CD4-positive, alpha-beta T cell (primary cell): ENCODE measurements at regions not wholly inside any gene's neighbourhood (a gene's known extent, or its start where the extent isn't known, plus 50 kb on each side); places are given as distances from the start of the nearest gene placed in this dataset.

Source experiments
- ATAC-seq: fragments of 200-7000 bp; cut with Tn5 transposase; one replicate; pipeline ENCODE4 v1.10.0; 2022; ENCODE audit warnings: mild to moderate bottlenecking; ENCODE audit not compliant: poor library complexity
- CTCF ChIA-PET: fragments of 350-600 bp; sonication (Branson Sonifier 250); formaldehyde crosslinking; loops from one replicate; lab custom pipeline; 2021; ENCODE audit warnings: antibody characterized with exemption, inconsistent platforms; lab: Charles Lee
- POLR2A ChIA-PET: fragments of 350-600 bp; sonication (Branson Sonifier 250); formaldehyde crosslinking; loops from one replicate; lab custom pipeline; 2021; ENCODE audit warnings: antibody characterized with exemption, inconsistent platforms; lab: Charles Lee
- DNase-seq, 14 experiments: peaks; one replicate each; pipeline ENCODE4 v3.0.0-alpha.2; 2013 to 2020; ENCODE audit warnings: mixed read lengths in 2 of 14
- H3K27ac ChIP-seq, 2 donors: one replicate each; pipeline versions ENCODE4 v1.5.1 to v1.7.0; 2013; ENCODE audit warnings: low read length in 2 of 2, low read depth in 1 of 2, mild to moderate bottlenecking in 1 of 2
- H3K27me3 ChIP-seq, 2 experiments: 1 replicate in 1 of 2; 2 replicates in 1 of 2; pipeline versions ENCODE4 v1.6.1 to v1.7.0; 2013; ENCODE audit warnings: low read length in 2 of 2, control low read depth in 1 of 2, mild to moderate bottlenecking in 1 of 2, moderate library complexity in 1 of 2; ENCODE audit not compliant: insufficient read depth in 2 of 2, control insufficient read depth in 1 of 2
- H3K36me3 ChIP-seq: one replicate; pipeline ENCODE4 v1.6.1; 2013; ENCODE audit warnings: low read length, control low read depth; ENCODE audit not compliant: insufficient read depth
- H3K4me1 ChIP-seq: one replicate; pipeline ENCODE4 v1.6.1; 2013; ENCODE audit warnings: low read length, control low read depth; ENCODE audit not compliant: insufficient read depth
- H3K4me3 ChIP-seq: one replicate; pipeline ENCODE4 v1.5.1; 2013; ENCODE audit warnings: mild to moderate bottlenecking, low read length, moderate library complexity
- H3K9me3 ChIP-seq, 2 experiments: 1 replicate in 1 of 2; 2 replicates in 1 of 2; pipeline versions ENCODE4 v1.6.1 to v1.7.0; 2013; ENCODE audit warnings: low read length in 2 of 2, mild to moderate bottlenecking in 2 of 2, control low read depth in 1 of 2, moderate library complexity in 1 of 2; ENCODE audit not compliant: control insufficient read depth in 1 of 2, insufficient read depth in 1 of 2
- H3K27ac Mint-ChIP-seq: one replicate; pipeline ENCODE4 v1.8.0; 2020; ENCODE audit warnings: mixed read lengths
- H3K27me3 Mint-ChIP-seq: one replicate; pipeline ENCODE4 v1.8.0; 2021; ENCODE audit warnings: mixed read lengths
- H3K36me3 Mint-ChIP-seq: one replicate; pipeline ENCODE4 v1.8.0; 2021; ENCODE audit warnings: low read depth, mixed read lengths
- H3K4me1 Mint-ChIP-seq: one replicate; pipeline ENCODE4 v1.8.0; 2021; ENCODE audit warnings: low read depth, mixed read lengths
- H3K4me3 Mint-ChIP-seq: one replicate; pipeline ENCODE4 v1.8.0; 2020; ENCODE audit warnings: mild to moderate bottlenecking, mixed read lengths
- H3K9me3 Mint-ChIP-seq: one replicate; pipeline ENCODE4 v1.8.0; 2020; ENCODE audit warnings: mixed read lengths
- CTCF ChIP-seq: fragments of 200-600 bp; IDR thresholded peaks from one replicate; pipeline ENCODE4 v1.8.0; 2022; ENCODE audit warnings: antibody characterized with exemption, mild to moderate bottlenecking
- intact Hi-C, 2 experiments: fragments of 100-400 bp; cut with DNase I in 1 of 2; cut with micrococcal nuclease in 1 of 2; formaldehyde crosslinking; loops; one replicate each; pipeline versions ENCODE4 v1.15.1 to v1.9.0; 2023 to 2025; cut with DNase I, micrococcal nuclease

GRCh38 chr6:14638435-14638905 lies 520.9 kb downstream of the CD83 start:
- Histone ChIP-seq H3K9me3 (no peaks in the 10 kb centered on the region), H3K36me3 (no peaks in the 10 kb centered on the region), H3K4me3 (no peak overlapping the region), H3K27ac (no peak overlapping the region), H3K27me3 (no peaks in the 10 kb centered on the region), H3K4me1 (peaks cover 47% of the 10 kb centered on the region)
- Mint-ChIP-seq H3K4me3 (no peak overlapping the region), H3K36me3 (no peaks in the 10 kb centered on the region), H3K27me3 (no peaks in the 10 kb centered on the region), H3K27ac (no peak overlapping the region), H3K9me3 (no peaks in the 10 kb centered on the region), H3K4me1 (peaks cover 72% of the 10 kb centered on the region)
- intact Hi-C loops, result loop anchor here in 1 of 2 experiments (10.0 kb wide), 2 partner anchors 96 to 364 kb away; no protein-coding TSS in a partner anchor
- CTCF ChIA-PET, result no interaction called here
- ATAC-seq (no peak), DNase-seq (no peak)
- no peak for TF ChIP-seq CTCF
- POLR2A ChIA-PET, result no interaction called here

GRCh38 chr6:14638906-14639761 lies 521.6 kb downstream of the CD83 start:
- no peak for TF ChIP-seq CTCF
- Mint-ChIP-seq H3K4me3 (no peak overlapping the region), H3K4me1 (peaks cover 65% of the 10 kb centered on the region), H3K9me3 (no peaks in the 10 kb centered on the region), H3K27me3 (no peaks in the 10 kb centered on the region), H3K36me3 (no peaks in the 10 kb centered on the region), H3K27ac (no peak overlapping the region)
- H3K27ac ChIP-seq, result no peak overlapping the region
- ATAC-seq (no peak), DNase-seq (peak in 1 of 14 experiments; percentile 38)
- peaks cover 40% of the 10 kb centered on the region for H3K4me1 ChIP-seq
- no peaks in the 10 kb centered on the region for H3K27me3 ChIP-seq
- H3K4me3 ChIP-seq, result no peak overlapping the region
- intact Hi-C loops, result loop anchor here in 1 of 2 experiments (10.0 kb wide), 2 partner anchors 96 to 364 kb away; no protein-coding TSS in a partner anchor
- no peaks in the 10 kb centered on the region for H3K36me3 ChIP-seq
- ChIA-PET CTCF (no interaction called here), POLR2A (interaction anchor here (1.2 kb wide), 1 partner anchor 368 kb away, joined by 3 read pairs; no protein-coding TSS in a partner anchor)
- no peaks in the 10 kb centered on the region for H3K9me3 ChIP-seq

DNA sequence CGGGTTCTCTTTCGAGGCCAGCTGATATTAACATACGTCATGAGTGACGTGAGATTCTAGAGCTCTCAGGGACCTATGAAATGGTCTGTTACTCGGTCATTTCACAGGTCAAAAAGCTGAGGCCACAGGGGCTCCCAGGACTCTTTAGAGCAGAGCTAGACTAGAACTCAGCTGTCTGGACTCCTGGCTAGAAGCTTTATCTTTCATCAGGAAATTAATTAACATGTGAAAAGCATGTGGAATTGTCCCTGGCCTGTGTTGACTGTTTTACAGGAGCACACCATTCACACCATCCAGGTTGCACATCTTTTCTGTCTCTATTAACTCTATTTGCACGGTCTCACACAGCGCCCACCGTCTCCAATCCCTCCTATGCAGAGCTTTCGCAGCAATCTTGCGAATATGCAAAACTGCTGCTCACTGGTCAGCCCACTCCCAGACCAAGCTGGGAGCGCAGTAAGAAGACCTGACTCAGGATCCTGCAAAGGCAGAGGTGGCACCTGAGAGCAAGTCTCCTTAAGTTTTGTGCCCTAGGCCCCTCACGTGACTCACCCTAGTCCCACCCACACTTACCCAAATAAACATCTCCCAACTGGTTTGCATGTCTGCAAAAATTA lies 522.5 kb downstream of the CD83 start:
- H3K4me1 ChIP-seq, result peaks cover 30% of the 10 kb centered on the region
- no peak overlapping the region for H3K4me3 ChIP-seq
- no peaks in the 10 kb centered on the region for H3K9me3 ChIP-seq
- Mint-ChIP-seq H3K4me3 (no peak overlapping the region), H3K27ac (no peak overlapping the region), H3K4me1 (peaks cover 55% of the 10 kb centered on the region), H3K9me3 (no peaks in the 10 kb centered on the region), H3K36me3 (no peaks in the 10 kb centered on the region), H3K27me3 (no peaks in the 10 kb centered on the region)
- no peaks in the 10 kb centered on the region for H3K27me3 ChIP-seq
- POLR2A ChIA-PET, result interaction anchor here (1.2 kb wide), 1 partner anchor 369 kb away, joined by 3 read pairs; no protein-coding TSS in a partner anchor
- DNase-seq (no peak), ATAC-seq (no peak)
- CTCF ChIA-PET, result no interaction called here
- no peak for TF ChIP-seq CTCF
- H3K27ac ChIP-seq, result no peak overlapping the region
- intact Hi-C loops, result loop anchor here in 1 of 2 experiments (10.0 kb wide), 2 partner anchors 95 to 365 kb away; no protein-coding TSS in a partner anchor
- no peaks in the 10 kb centered on the region for H3K36me3 ChIP-seq
